HL-60 (cell line): ENCODE measurements at regions not wholly inside any gene's neighbourhood (a gene's known extent, or its start where the extent isn't known, plus 50 kb on each side); places are given as distances from the start of the nearest gene placed in this dataset.
"Not testable (repeated sequence)": the region's sequence is repeated elsewhere in the genome, so short reads cannot be mapped to it uniquely, and the experiment has no call there.

Source experiments
- POLR2AphosphoS5 ChIP-seq: IDR thresholded peaks from 2 replicates; pipeline ENCODE4 v1.6.1; 2012; ENCODE audit warnings: low read depth
- TF ChIP-seq, protein P1 (sequence below): IDR thresholded peaks from 2 replicates; pipeline ENCODE4 v1.6.1; 2012; ENCODE audit warnings: low read depth; ENCODE audit not compliant: insufficient replicate concordance
- TF ChIP-seq, protein P2 (sequence below): IDR thresholded peaks from one replicate; pipeline ENCODE4 v1.5.1; 2011; ENCODE audit warnings: low read length, control low read depth, inconsistent platforms; ENCODE audit not compliant: insufficient read depth

DNA sequence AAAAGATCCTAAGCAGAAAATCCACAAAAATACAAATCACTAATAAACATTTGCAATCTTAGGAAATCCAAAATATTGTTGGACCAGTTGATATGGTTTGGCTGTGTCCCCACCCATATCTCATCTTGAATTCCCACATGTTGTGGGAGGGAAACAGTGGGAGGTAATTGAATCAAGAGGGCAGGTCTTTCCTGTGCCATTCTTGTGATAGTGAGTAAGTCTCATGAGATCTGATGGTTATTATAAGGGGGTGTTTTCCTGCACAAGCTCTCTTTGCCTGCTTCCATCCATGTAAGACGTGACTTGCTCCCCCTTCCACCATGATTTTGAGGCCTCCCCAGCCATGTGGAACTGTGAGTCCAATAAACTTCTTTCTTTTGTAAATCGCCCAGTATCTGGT is 79.2 kb upstream of the CHD1 start:
- TF ChIP-seq, protein P1, sequence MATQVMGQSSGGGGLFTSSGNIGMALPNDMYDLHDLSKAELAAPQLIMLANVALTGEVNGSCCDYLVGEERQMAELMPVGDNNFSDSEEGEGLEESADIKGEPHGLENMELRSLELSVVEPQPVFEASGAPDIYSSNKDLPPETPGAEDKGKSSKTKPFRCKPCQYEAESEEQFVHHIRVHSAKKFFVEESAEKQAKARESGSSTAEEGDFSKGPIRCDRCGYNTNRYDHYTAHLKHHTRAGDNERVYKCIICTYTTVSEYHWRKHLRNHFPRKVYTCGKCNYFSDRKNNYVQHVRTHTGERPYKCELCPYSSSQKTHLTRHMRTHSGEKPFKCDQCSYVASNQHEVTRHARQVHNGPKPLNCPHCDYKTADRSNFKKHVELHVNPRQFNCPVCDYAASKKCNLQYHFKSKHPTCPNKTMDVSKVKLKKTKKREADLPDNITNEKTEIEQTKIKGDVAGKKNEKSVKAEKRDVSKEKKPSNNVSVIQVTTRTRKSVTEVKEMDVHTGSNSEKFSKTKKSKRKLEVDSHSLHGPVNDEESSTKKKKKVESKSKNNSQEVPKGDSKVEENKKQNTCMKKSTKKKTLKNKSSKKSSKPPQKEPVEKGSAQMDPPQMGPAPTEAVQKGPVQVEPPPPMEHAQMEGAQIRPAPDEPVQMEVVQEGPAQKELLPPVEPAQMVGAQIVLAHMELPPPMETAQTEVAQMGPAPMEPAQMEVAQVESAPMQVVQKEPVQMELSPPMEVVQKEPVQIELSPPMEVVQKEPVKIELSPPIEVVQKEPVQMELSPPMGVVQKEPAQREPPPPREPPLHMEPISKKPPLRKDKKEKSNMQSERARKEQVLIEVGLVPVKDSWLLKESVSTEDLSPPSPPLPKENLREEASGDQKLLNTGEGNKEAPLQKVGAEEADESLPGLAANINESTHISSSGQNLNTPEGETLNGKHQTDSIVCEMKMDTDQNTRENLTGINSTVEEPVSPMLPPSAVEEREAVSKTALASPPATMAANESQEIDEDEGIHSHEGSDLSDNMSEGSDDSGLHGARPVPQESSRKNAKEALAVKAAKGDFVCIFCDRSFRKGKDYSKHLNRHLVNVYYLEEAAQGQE, result not testable (repeated sequence)
- not testable (repeated sequence) for TF ChIP-seq POLR2AphosphoS5
- TF ChIP-seq, protein P2, sequence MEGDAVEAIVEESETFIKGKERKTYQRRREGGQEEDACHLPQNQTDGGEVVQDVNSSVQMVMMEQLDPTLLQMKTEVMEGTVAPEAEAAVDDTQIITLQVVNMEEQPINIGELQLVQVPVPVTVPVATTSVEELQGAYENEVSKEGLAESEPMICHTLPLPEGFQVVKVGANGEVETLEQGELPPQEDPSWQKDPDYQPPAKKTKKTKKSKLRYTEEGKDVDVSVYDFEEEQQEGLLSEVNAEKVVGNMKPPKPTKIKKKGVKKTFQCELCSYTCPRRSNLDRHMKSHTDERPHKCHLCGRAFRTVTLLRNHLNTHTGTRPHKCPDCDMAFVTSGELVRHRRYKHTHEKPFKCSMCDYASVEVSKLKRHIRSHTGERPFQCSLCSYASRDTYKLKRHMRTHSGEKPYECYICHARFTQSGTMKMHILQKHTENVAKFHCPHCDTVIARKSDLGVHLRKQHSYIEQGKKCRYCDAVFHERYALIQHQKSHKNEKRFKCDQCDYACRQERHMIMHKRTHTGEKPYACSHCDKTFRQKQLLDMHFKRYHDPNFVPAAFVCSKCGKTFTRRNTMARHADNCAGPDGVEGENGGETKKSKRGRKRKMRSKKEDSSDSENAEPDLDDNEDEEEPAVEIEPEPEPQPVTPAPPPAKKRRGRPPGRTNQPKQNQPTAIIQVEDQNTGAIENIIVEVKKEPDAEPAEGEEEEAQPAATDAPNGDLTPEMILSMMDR, result not testable (repeated sequence)
